ENCODE measurements at regions not wholly inside any gene's neighbourhood (a gene's known extent, or its start where the extent isn't known, plus 50 kb on each side); places are given as distances from the start of the nearest gene placed in this dataset.
A peak's percentile ranks its signal among the peaks of the same experiment; 100 is the strongest.

GRCh38 chr17:68777243-68777855, 176.2 kb upstream of the FAM20A start:
- TF ChIP-seq CTCF (conservative IDR thresholded peaks at IDR 0.05) (peak; percentile 81), ZFX (IDR thresholded peaks at IDR 0.05) (no peak)
